Parathyroid adenoma (tissue), 2 donors: ENCODE measurements at regions not wholly inside any gene's neighbourhood (a gene's known extent, or its start where the extent isn't known, plus 50 kb on each side); places are given as distances from the start of the nearest gene placed in this dataset.

Experiments
- H2AFZ ChIP-seq: fragments of 300-600 bp; sonication (generic); one replicate; pipeline ENCODE4 v1.7.0; 2017; ENCODE audit warnings: antibody characterized with exemption, mild to moderate bottlenecking
- H3K27ac ChIP-seq: fragments of 300-600 bp; sonication (generic); one replicate; pipeline ENCODE4 v1.7.0; 2017
- H3K27me3 ChIP-seq: fragments of 300-600 bp; sonication (generic); one replicate; pipeline ENCODE4 v1.7.0; 2017; ENCODE audit warnings: low read length; ENCODE audit not compliant: control insufficient read depth, insufficient read depth
- H3K36me3 ChIP-seq: fragments of 300-600 bp; sonication (generic); one replicate; pipeline ENCODE4 v1.7.0; 2017; ENCODE audit warnings: low read length; ENCODE audit not compliant: control insufficient read depth, insufficient read depth
- H3K4me1 ChIP-seq: fragments of 300-600 bp; sonication (generic); one replicate; pipeline ENCODE4 v1.7.0; 2017; ENCODE audit warnings: control low read depth
- H3K4me2 ChIP-seq: fragments of 300-600 bp; sonication (generic); one replicate; pipeline ENCODE4 v1.7.0; 2017; ENCODE audit warnings: low read length
- H3K4me3 ChIP-seq: fragments of 300-600 bp; sonication (generic); one replicate; pipeline ENCODE4 v1.7.0; 2017; ENCODE audit warnings: low read depth, low read length
- H3K79me2 ChIP-seq: fragments of 300-600 bp; sonication (generic); one replicate; pipeline ENCODE4 v1.7.0; 2017; ENCODE audit warnings: control low read depth
- H3K9ac ChIP-seq: fragments of 300-600 bp; sonication (generic); one replicate; pipeline ENCODE4 v1.7.0; 2017; ENCODE audit warnings: mild to moderate bottlenecking
- H3K9me3 ChIP-seq: fragments of 300-600 bp; sonication (generic); one replicate; pipeline ENCODE4 v1.7.0; 2017; ENCODE audit warnings: low read length; ENCODE audit not compliant: control insufficient read depth
- CTCF ChIP-seq: fragments of 300-600 bp; sonication (generic); IDR thresholded peaks from one replicate; pipeline ENCODE4 v1.7.0; 2017; ENCODE audit warnings: antibody characterized with exemption, mild to moderate bottlenecking
- donor health status: primary hyperparathyroidism.

GRCh38 chr13:50209631-50210030 is 194.4 kb downstream of the KCNRG start:
- Histone ChIP-seq H3K9me3 (no peaks in the 10 kb centered on the region), H3K27ac (no peak overlapping the region), H3K9ac (no peak overlapping the region), H3K27me3 (no peaks in the 10 kb centered on the region), H3K4me1 (peaks cover 3% of the 10 kb centered on the region), H3K36me3 (no peaks in the 10 kb centered on the region), H3K79me2 (no peaks in the 10 kb centered on the region), H3K4me2 (no peak overlapping the region), H3K4me3 (no peak overlapping the region), H2AFZ (no peak overlapping the region)
- TF ChIP-seq CTCF = no peak

- Histone ChIP-seq H3K4me1 (peaks cover 2% of the 10 kb centered on the region), H2AFZ (no peak overlapping the region), H3K27me3 (no peaks in the 10 kb centered on the region), H3K9me3 (no peaks in the 10 kb centered on the region), H3K4me2 (no peak overlapping the region), H3K4me3 (no peak overlapping the region), H3K79me2 (no peaks in the 10 kb centered on the region), H3K9ac (no peak overlapping the region), H3K27ac (no peak overlapping the region), H3K36me3 (no peaks in the 10 kb centered on the region)
- TF ChIP-seq CTCF = no peak
Measured at GRCh38 chr13:50213526-50213925, 198.3 kb downstream of the KCNRG start.

- H3K9me3 ChIP-seq = no peaks in the 10 kb centered on the region
- H3K4me1 ChIP-seq = no peaks in the 10 kb centered on the region
- H2AFZ ChIP-seq = no peak overlapping the region
- H3K4me2 ChIP-seq = no peak overlapping the region
- no peak overlapping the region for H3K9ac ChIP-seq
- H3K79me2 ChIP-seq = no peaks in the 10 kb centered on the region
- H3K36me3 ChIP-seq = no peaks in the 10 kb centered on the region
- no peak for TF ChIP-seq CTCF
- H3K4me3 ChIP-seq = no peak overlapping the region
- no peak overlapping the region for H3K27ac ChIP-seq
- no peaks in the 10 kb centered on the region for H3K27me3 ChIP-seq
Measured at GRCh38 chr13:50214514-50214913, 199.3 kb downstream of the KCNRG start.

GRCh38 chr13:50215399-50215798 is 200.2 kb downstream of the KCNRG start:
- Histone ChIP-seq H3K36me3 (no peaks in the 10 kb centered on the region), H3K9me3 (no peaks in the 10 kb centered on the region)

More at GRCh38 chr13:50215399-50215798, 200.2 kb downstream of the KCNRG start:
- Histone ChIP-seq H3K27ac (no peak overlapping the region), H3K4me3 (no peak overlapping the region), H3K79me2 (no peaks in the 10 kb centered on the region), H3K4me1 (no peaks in the 10 kb centered on the region), H3K27me3 (no peaks in the 10 kb centered on the region), H2AFZ (no peak overlapping the region), H3K4me2 (no peak overlapping the region), H3K9ac (no peak overlapping the region)
- no peak for TF ChIP-seq CTCF
